ENCODE measurements at regions not wholly inside any gene's neighbourhood (a gene's known extent, or its start where the extent isn't known, plus 50 kb on each side); places are given as distances from the start of the nearest gene placed in this dataset.
"Not testable (repeated sequence)": the region's sequence is repeated elsewhere in the genome, so short reads cannot be mapped to it uniquely, and the experiment has no call there.

- not testable (repeated sequence) for H3K27ac Mint-ChIP-seq
Measured at GRCh38 chr6:10311546-10312405, 103.1 kb downstream of the TFAP2A start.

GRCh38 chr6:10310826-10311225 is 104.0 kb downstream of the TFAP2A start:
- DNase-seq: no peak
- H3K4me1 Mint-ChIP-seq: no peaks in the 10 kb centered on the region
- ChIA-PET POLR2A (ENCODE audit: partially characterized antibody) (no interaction called here), CTCF (ENCODE audit: partially characterized antibody) (no interaction called here)
- Histone ChIP-seq H3K4me3 (ENCODE audit: low read length in 2 of 2) (no peak overlapping the region), H3K27ac (ENCODE audit: low read depth, low read length) (no peak overlapping the region), H3K9me3 (ENCODE audit: control insufficient read depth in 1 of 2, low read length in 2 of 2) (no peaks in the 10 kb centered on the region), H3K27me3 (ENCODE audit: insufficient read depth, low read length) (no peaks in the 10 kb centered on the region), H3K36me3 (ENCODE audit: insufficient read depth, low read length) (no peaks in the 10 kb centered on the region), H3K4me1 (ENCODE audit: insufficient read depth, low read length) (no peaks in the 10 kb centered on the region)
- H3K4me3 Mint-ChIP-seq: no peak overlapping the region
- no peak overlapping the region for H3K27ac Mint-ChIP-seq
- peaks cover 0 to 2% of the 10 kb centered on the region in 2 donors for H3K27me3 Mint-ChIP-seq
- no peaks in the 10 kb centered on the region for H3K9me3 Mint-ChIP-seq
- intact Hi-C loops (cut with micrococcal nuclease): no loop called here
- H3K36me3 Mint-ChIP-seq: no peaks in the 10 kb centered on the region

More at GRCh38 chr6:10311546-10312405, 103.1 kb downstream of the TFAP2A start:
- DNase-seq; H3K36me3 Mint-ChIP-seq; H3K9me3 ChIP-seq (ENCODE audit: control insufficient read depth in 1 of 2, low read length in 2 of 2); H3K27ac ChIP-seq (ENCODE audit: low read depth, low read length); CTCF ChIA-PET (ENCODE audit: partially characterized antibody); H3K27me3 Mint-ChIP-seq; intact Hi-C loops (cut with micrococcal nuclease); POLR2A ChIA-PET (ENCODE audit: partially characterized antibody); H3K36me3 ChIP-seq (ENCODE audit: insufficient read depth, low read length); H3K4me3 Mint-ChIP-seq; H3K4me1 Mint-ChIP-seq; H3K9me3 Mint-ChIP-seq; H3K4me1 ChIP-seq (ENCODE audit: insufficient read depth, low read length); H3K4me3 ChIP-seq (ENCODE audit: low read length in 2 of 2); H3K27me3 ChIP-seq (ENCODE audit: insufficient read depth, low read length): not testable (repeated sequence)

DNA sequence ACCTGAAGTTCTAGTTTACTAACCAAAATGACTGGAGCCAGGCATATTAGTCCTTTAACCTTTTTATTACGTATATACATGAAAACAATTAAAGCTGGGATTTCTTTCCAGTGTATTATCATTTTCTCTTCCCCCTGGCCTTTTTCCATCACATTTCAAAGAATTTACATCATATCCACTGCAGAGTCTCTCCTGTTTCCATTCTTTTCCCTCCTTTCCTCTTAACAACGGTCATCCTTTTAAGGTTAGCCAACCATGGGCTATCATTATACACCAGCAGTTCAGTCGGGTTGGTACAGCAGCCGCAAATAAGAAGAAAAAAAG is 104.6 kb downstream of the TFAP2A start:
- no peak overlapping the region for H3K27ac Mint-ChIP-seq
- no peaks in the 10 kb centered on the region for H3K9me3 Mint-ChIP-seq
- POLR2A ChIA-PET (ENCODE audit: partially characterized antibody): no interaction called here

DNA sequence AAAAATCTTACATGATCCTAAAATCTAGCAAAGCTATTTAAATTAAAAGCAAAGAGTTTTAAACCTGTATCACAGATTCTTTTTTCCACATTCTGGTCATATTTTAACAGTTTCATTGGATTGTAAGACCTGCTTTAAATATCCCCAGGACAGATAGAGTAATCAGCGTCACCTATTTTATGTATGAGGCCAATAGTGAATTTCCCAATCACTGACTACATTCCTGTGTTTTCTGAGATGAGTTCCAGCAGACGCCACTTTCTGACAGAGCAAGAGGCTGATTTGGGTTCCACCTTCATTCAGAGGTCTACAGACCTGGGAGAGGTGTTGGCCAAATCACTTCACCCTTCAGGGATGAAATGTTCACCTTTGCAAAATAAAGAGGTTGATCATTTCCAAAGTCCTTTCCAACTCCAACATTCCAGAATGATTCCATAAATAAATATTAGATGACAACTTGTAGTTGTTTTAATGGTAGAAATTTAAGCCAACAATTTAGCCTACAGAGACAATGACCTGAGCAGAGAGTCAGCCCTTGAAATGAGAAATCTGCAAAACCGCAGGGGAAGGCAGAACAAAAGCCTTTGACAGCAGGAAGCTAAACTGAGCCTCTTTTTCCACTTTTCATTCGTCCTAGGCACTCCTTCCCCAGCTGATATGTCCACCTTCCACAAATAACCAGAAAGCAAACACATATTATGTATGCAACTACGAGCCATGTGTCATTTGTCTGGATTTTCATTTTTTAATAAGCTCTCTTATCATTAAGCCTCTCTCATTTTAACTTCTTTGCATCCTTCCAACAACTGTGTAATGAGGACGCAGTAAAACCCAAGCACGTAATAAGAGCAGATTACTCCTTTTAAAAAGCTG is 105.2 kb downstream of the TFAP2A start:
- CTCF ChIA-PET (ENCODE audit: partially characterized antibody): no interaction called here
- no peak overlapping the region for H3K27ac Mint-ChIP-seq

More for the DNA sequence above, 104.6 kb downstream of the TFAP2A start:
- H3K27me3 ChIP-seq (ENCODE audit: insufficient read depth, low read length): no peaks in the 10 kb centered on the region
- H3K36me3 ChIP-seq (ENCODE audit: insufficient read depth, low read length): no peaks in the 10 kb centered on the region
- H3K4me3 ChIP-seq (ENCODE audit: low read length in 2 of 2): no peak overlapping the region
- DNase-seq: no peak
- CTCF ChIA-PET (ENCODE audit: partially characterized antibody): no interaction called here
- no peaks in the 10 kb centered on the region for H3K4me1 ChIP-seq (ENCODE audit: insufficient read depth, low read length)
- H3K27me3 Mint-ChIP-seq: peaks cover 0 to 2% of the 10 kb centered on the region in 2 donors
- no peaks in the 10 kb centered on the region for H3K36me3 Mint-ChIP-seq
- no peak overlapping the region for H3K4me3 Mint-ChIP-seq
- intact Hi-C loops (cut with micrococcal nuclease): no loop called here
- H3K27ac ChIP-seq (ENCODE audit: low read depth, low read length): no peak overlapping the region
- no peaks in the 10 kb centered on the region for H3K4me1 Mint-ChIP-seq
- no peaks in the 10 kb centered on the region for H3K9me3 ChIP-seq (ENCODE audit: control insufficient read depth in 1 of 2, low read length in 2 of 2)

DNA sequence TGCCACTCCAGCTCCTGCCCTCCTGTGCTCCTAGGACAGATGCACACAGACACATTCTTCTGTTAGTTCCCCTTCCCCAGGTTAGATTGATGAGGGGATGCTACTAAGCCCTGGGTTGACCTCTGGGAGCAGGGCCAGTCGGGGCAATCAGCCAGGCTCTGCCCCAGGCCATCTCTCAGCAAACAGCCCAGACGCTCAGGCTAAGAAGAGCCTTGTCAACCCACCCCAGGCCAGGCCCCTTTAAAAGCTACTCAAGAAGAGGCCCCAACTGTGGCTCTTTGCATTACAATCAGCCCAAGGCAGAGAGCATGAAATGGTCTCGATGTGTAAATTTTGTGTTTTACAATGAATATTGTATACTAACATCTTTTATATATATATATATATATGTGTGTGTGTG is 107.4 kb downstream of the TFAP2A start:
- Mint-ChIP-seq H3K27me3 (peaks cover 0 to 2% of the 10 kb centered on the region in 2 donors), H3K36me3 (no peaks in the 10 kb centered on the region), H3K27ac (no peak overlapping the region), H3K4me1 (no peaks in the 10 kb centered on the region), H3K9me3 (no peaks in the 10 kb centered on the region), H3K4me3 (no peak overlapping the region)
- Histone ChIP-seq H3K27ac (ENCODE audit: low read depth, low read length) (no peak overlapping the region), H3K4me3 (ENCODE audit: low read length in 2 of 2) (no peak overlapping the region), H3K4me1 (ENCODE audit: insufficient read depth, low read length) (no peaks in the 10 kb centered on the region), H3K9me3 (ENCODE audit: control insufficient read depth in 1 of 2, low read length in 2 of 2) (no peaks in the 10 kb centered on the region), H3K36me3 (ENCODE audit: insufficient read depth, low read length) (no peaks in the 10 kb centered on the region), H3K27me3 (ENCODE audit: insufficient read depth, low read length) (no peaks in the 10 kb centered on the region)
- no peak for DNase-seq
- POLR2A ChIA-PET (ENCODE audit: partially characterized antibody): no interaction called here
- CTCF ChIA-PET (ENCODE audit: partially characterized antibody): no interaction called here
- intact Hi-C loops (cut with micrococcal nuclease): no loop called here

More for the DNA sequence above, 105.2 kb downstream of the TFAP2A start:
- Mint-ChIP-seq H3K4me1 (no peaks in the 10 kb centered on the region), H3K4me3 (no peak overlapping the region), H3K36me3 (no peaks in the 10 kb centered on the region), H3K27me3 (peaks cover 0 to 2% of the 10 kb centered on the region in 2 donors), H3K9me3 (no peaks in the 10 kb centered on the region)
- Histone ChIP-seq H3K4me1 (ENCODE audit: insufficient read depth, low read length) (no peaks in the 10 kb centered on the region), H3K4me3 (ENCODE audit: low read length in 2 of 2) (no peak overlapping the region), H3K27me3 (ENCODE audit: insufficient read depth, low read length) (no peaks in the 10 kb centered on the region), H3K27ac (ENCODE audit: low read depth, low read length) (no peak overlapping the region), H3K9me3 (ENCODE audit: control insufficient read depth in 1 of 2, low read length in 2 of 2) (no peaks in the 10 kb centered on the region), H3K36me3 (ENCODE audit: insufficient read depth, low read length) (no peaks in the 10 kb centered on the region)
- POLR2A ChIA-PET (ENCODE audit: partially characterized antibody): no interaction called here
- intact Hi-C loops (cut with micrococcal nuclease): no loop called here
- no peak for DNase-seq

DNA sequence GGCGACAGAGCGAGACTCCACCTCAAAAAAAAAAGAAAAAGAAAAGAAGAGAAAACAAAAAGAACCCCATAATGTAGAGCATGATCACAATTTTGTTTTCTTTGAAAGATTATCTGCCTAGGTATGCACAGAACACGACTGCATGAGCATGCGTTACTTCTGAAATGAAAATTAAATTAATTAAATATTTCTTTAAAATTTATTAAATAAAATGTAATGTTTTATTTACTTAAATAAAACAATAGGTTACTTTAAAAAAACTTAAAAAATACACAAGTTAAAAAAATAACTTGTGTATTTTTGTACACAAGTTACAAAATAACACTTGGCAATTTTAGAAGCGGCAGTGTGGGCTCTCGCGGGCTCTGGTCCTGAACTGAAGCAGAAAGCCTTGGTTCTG is 107.8 kb downstream of the TFAP2A start:
- Histone ChIP-seq H3K4me3 (ENCODE audit: low read length in 2 of 2) (no peak overlapping the region), H3K36me3 (ENCODE audit: insufficient read depth, low read length) (no peaks in the 10 kb centered on the region), H3K27me3 (ENCODE audit: insufficient read depth, low read length) (no peaks in the 10 kb centered on the region), H3K27ac (ENCODE audit: low read depth, low read length) (no peak overlapping the region), H3K4me1 (ENCODE audit: insufficient read depth, low read length) (no peaks in the 10 kb centered on the region), H3K9me3 (ENCODE audit: control insufficient read depth in 1 of 2, low read length in 2 of 2) (no peaks in the 10 kb centered on the region)
- Mint-ChIP-seq H3K27me3 (peaks cover 0 to 2% of the 10 kb centered on the region in 2 donors), H3K27ac (no peak overlapping the region), H3K4me3 (no peak overlapping the region), H3K9me3 (no peaks in the 10 kb centered on the region), H3K4me1 (no peaks in the 10 kb centered on the region), H3K36me3 (no peaks in the 10 kb centered on the region)
- intact Hi-C loops (cut with micrococcal nuclease): no loop called here
- ChIA-PET CTCF (ENCODE audit: partially characterized antibody) (no interaction called here), POLR2A (ENCODE audit: partially characterized antibody) (no interaction called here)
- no peak for DNase-seq

DNA sequence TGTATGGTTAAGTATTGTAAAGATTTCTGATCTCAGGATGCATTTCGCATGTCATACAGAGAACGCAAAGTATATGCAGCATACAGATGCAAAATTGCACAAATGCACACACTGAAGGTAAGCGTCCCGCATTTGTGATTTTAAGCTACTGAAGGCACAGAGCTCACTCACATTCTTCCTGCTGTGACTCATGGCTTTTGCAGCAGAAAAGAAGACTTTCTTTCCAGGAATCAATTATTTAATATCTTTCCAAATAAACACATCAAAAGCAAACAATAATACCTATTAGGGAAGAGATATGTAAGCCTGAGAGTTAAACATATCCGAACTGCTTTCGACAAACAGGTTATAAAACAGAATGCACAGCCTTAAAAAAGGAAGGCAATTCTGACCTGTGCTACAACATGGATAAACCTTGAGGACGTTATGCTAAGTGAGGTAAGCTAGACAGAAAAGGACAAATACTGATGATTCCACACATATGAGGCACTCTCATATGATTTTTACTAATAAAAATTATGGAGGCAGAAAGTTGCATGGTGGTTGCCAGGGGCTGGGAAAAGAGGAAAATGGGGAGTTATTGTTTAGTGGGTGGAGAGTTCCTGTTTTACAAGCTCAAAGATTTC is 109.0 kb downstream of the TFAP2A start:
- CTCF ChIA-PET (ENCODE audit: partially characterized antibody): no interaction called here
- no peaks in the 10 kb centered on the region for H3K4me1 Mint-ChIP-seq
- H3K27ac Mint-ChIP-seq: no peak overlapping the region
- Histone ChIP-seq H3K27ac (ENCODE audit: low read depth, low read length) (no peak overlapping the region), H3K9me3 (ENCODE audit: control insufficient read depth in 1 of 2, low read length in 2 of 2) (no peaks in the 10 kb centered on the region), H3K27me3 (ENCODE audit: insufficient read depth, low read length) (no peaks in the 10 kb centered on the region), H3K4me3 (ENCODE audit: low read length in 2 of 2) (no peak overlapping the region), H3K36me3 (ENCODE audit: insufficient read depth, low read length) (no peaks in the 10 kb centered on the region), H3K4me1 (ENCODE audit: insufficient read depth, low read length) (no peaks in the 10 kb centered on the region)
- no peak for DNase-seq
- no peak overlapping the region for H3K4me3 Mint-ChIP-seq
- intact Hi-C loops (cut with micrococcal nuclease): no loop called here
- peaks cover 0 to 2% of the 10 kb centered on the region in 2 donors for H3K27me3 Mint-ChIP-seq
- POLR2A ChIA-PET (ENCODE audit: partially characterized antibody): no interaction called here
- no peaks in the 10 kb centered on the region for H3K36me3 Mint-ChIP-seq
- no peaks in the 10 kb centered on the region for H3K9me3 Mint-ChIP-seq
